ENCODE measurements at regions not wholly inside any gene's neighbourhood (a gene's known extent, or its start where the extent isn't known, plus 50 kb on each side); places are given as distances from the start of the nearest gene placed in this dataset.
"Not testable (repeated sequence)": the region's sequence is repeated elsewhere in the genome, so short reads cannot be mapped to it uniquely, and the experiment has no call there.

DNA sequence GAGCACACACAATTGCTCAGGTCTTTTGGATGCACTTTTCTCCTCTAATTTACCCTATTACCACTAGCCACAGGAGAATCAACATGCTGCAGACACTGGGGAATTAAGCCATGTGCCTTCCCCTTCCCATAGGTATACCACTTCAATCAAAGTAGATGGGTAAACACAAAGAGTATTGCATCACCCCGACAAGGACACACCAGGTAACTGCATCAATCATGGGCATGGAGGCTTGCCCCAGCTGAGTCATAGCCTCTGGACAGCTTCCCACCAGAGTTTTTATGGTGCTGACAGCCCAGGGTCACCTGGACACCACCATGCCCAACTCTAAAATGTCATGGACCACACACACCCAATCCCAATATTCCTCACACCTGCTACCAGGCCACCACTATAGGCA lies 197.2 kb upstream of the AR start:
- TF ChIP-seq, protein P1, sequence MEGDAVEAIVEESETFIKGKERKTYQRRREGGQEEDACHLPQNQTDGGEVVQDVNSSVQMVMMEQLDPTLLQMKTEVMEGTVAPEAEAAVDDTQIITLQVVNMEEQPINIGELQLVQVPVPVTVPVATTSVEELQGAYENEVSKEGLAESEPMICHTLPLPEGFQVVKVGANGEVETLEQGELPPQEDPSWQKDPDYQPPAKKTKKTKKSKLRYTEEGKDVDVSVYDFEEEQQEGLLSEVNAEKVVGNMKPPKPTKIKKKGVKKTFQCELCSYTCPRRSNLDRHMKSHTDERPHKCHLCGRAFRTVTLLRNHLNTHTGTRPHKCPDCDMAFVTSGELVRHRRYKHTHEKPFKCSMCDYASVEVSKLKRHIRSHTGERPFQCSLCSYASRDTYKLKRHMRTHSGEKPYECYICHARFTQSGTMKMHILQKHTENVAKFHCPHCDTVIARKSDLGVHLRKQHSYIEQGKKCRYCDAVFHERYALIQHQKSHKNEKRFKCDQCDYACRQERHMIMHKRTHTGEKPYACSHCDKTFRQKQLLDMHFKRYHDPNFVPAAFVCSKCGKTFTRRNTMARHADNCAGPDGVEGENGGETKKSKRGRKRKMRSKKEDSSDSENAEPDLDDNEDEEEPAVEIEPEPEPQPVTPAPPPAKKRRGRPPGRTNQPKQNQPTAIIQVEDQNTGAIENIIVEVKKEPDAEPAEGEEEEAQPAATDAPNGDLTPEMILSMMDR (IDR thresholded peaks at IDR 0.05), result no peak
- Mint-ChIP-seq H3K4me3 (no peak overlapping the region), H3K9me3 (no peaks in the 10 kb centered on the region), H3K27ac (no peak overlapping the region), H3K27me3 (ENCODE audit: insufficient read depth) (no peaks in the 10 kb centered on the region), H3K4me1 (ENCODE audit: low read depth) (peaks cover 6% of the 10 kb centered on the region; the same call in 1 of the 2 replicates), H3K36me3 (ENCODE audit: low read depth) (no peaks in the 10 kb centered on the region; the same call in 1 of the 2 replicates)
- no peak for DNase-seq

DNA sequence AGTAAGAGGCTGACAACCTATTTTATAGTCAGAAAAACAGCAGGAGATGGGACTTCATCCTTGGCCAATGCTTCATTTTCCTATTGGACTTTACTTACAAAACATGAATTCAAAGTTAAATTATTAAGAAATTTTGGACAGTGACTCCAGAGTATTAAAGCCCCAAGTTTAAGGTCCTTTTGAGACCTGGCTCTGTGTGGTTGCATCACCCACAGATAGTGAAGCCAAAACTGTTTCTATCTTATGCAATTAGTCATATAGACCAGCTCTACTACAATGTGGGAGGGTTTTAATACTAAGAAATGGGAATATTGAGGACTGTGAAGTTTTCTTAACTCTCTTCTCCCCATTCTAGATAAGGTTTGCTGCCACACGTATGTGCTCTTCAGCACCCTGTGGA lies 196.7 kb upstream of the AR start:
- Mint-ChIP-seq H3K4me3 (no peak overlapping the region), H3K9me3 (no peaks in the 10 kb centered on the region), H3K4me1 (ENCODE audit: low read depth) (peaks cover 7% of the 10 kb centered on the region), H3K27ac (no peak overlapping the region), H3K36me3 (ENCODE audit: low read depth) (no peaks in the 10 kb centered on the region; the same call in 1 of the 2 replicates), H3K27me3 (ENCODE audit: insufficient read depth) (no peaks in the 10 kb centered on the region; the same call in 1 of the 2 replicates)
- no peak for DNase-seq
- TF ChIP-seq, protein P1 (IDR thresholded peaks at IDR 0.05), result no peak

DNA sequence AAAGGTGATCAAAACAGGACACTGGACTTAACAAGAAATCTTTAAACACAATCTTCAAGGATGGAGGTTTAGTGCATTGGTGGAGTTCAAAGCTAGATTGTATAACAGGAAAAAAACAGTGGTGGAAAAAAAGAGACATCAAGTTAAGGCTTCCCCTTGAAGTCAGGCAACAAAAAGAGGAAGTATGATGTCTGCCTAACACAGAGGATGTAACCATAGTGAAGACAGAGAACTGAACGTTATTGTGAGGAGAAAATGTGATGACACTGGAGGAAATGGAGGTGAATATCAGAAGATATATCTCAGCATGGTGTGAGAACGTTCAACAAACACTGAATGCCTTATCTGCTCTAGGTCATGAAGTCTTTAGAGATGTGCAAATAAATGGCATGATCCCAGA lies 192.4 kb upstream of the AR start:
- Mint-ChIP-seq H3K4me3 (no peak overlapping the region), H3K27ac (no peak overlapping the region), H3K4me1 (ENCODE audit: low read depth) (peaks cover 42% of the 10 kb centered on the region), H3K36me3 (ENCODE audit: low read depth) (no peaks in the 10 kb centered on the region; the same call in 1 of the 2 replicates), H3K9me3 (no peaks in the 10 kb centered on the region), H3K27me3 (ENCODE audit: insufficient read depth) (no peaks in the 10 kb centered on the region; the same call in 1 of the 2 replicates)
- TF ChIP-seq, protein P1 (IDR thresholded peaks at IDR 0.05), result no peak
- no peak for DNase-seq

DNA sequence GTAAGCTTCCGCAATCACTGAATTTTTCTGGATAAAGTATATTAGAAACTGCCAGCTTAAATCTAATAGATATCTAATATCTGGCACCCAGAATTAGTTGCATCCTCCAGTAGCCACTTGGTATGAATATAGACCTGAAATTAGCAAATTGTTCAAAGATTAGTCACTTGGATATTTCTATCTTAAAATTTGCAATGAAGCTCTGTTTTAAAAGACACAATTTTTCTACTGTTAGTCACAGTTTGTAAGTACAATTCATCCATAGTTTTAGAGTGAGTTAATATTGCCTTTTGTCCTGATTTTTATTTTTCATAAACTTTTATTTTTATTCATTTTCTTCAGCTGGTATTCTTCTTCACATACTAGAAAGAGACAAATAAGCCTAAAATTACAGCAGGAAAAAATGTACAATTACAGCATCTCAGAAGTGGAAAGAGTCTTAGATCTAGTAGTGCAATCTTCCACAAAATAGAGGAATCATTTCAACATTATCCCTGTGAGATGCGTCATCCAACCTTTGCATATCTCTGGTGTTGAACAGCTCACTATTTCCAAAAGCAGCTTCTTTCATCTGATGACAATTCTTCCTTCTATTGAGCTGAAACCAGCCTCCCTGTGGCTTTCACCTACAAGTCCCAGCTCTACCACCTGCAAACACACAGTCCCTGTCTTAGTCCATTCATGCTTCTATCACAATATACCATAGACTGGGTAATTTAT lies 190.0 kb upstream of the AR start:
- no peaks in the 10 kb centered on the region; the same call in 1 of the 2 replicates for H3K27me3 Mint-ChIP-seq (ENCODE audit: insufficient read depth)
- TF ChIP-seq, protein P1 (IDR thresholded peaks at IDR 0.05), result no peak
- H3K4me3 Mint-ChIP-seq, result peak overlapping the region; percentile 64
- H3K9me3 Mint-ChIP-seq, result no peaks in the 10 kb centered on the region
- peaks cover 42% of the 10 kb centered on the region for H3K4me1 Mint-ChIP-seq (ENCODE audit: low read depth)
- H3K27ac Mint-ChIP-seq, result peak overlapping the region; percentile 83
- DNase-seq, result peak; percentile 68
- no peaks in the 10 kb centered on the region; the same call in 1 of the 2 replicates for H3K36me3 Mint-ChIP-seq (ENCODE audit: low read depth)

DNA sequence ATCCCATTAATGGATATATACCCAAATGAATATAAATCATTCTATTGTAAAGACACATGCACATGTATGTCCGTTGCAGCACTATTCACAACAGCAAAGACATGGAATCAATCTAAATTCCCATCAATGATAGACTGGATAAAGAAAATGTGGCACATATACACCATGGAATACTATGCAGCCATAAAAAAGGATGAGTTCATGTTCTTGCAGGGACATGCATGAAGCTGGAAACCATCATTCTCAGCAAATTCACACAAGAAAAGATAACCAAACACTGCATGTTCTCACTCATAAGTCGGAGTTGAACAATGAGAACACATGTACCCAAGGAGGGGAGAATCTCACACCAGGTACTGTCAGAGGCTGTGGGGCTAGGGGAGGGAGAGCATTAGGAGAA lies 182.6 kb upstream of the AR start:
- not testable (repeated sequence) for DNase-seq; H3K4me3 Mint-ChIP-seq; H3K36me3 Mint-ChIP-seq (ENCODE audit: low read depth); H3K27ac Mint-ChIP-seq; H3K27me3 Mint-ChIP-seq (ENCODE audit: insufficient read depth); H3K9me3 Mint-ChIP-seq
- H3K4me1 Mint-ChIP-seq (ENCODE audit: low read depth), result peaks cover 17% of the 10 kb centered on the region

DNA sequence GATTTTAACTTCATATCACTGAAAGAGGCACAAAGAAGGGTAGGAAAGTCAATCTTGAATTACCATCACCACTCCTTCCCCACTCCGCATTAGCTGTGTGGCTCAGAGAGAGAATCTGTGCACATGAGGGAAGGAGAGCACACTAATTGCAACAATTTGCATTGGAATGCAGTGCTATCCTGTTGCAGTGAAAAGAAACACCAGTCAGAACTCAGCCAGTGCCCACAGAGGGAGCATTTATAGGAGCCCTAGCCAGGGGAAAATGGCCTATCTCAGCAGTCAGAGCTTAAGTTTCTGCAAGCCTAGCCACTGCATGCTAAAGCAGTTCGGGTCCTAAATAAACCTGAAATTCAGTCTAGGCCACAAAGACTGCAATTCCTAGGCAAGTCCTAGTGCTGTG lies 159.4 kb upstream of the AR start:
- H3K27ac Mint-ChIP-seq, result no peak overlapping the region
- DNase-seq, result no peak
- no peaks in the 10 kb centered on the region for H3K36me3 Mint-ChIP-seq (ENCODE audit: low read depth)
- peaks cover 1% of the 10 kb centered on the region for H3K27me3 Mint-ChIP-seq (ENCODE audit: insufficient read depth)
- no peaks in the 10 kb centered on the region for H3K4me1 Mint-ChIP-seq (ENCODE audit: low read depth)
- H3K4me3 Mint-ChIP-seq, result no peak overlapping the region
- TF ChIP-seq, protein P1 (IDR thresholded peaks at IDR 0.05), result no peak
- no peaks in the 10 kb centered on the region for H3K9me3 Mint-ChIP-seq
